GM23338 (cell line): ENCODE measurements at regions not wholly inside any gene's neighbourhood (a gene's known extent, or its start where the extent isn't known, plus 50 kb on each side); places are given as distances from the start of the nearest gene placed in this dataset.

Source experiments
- EZH2phosphoT487 ChIP-seq: fragments of 200-600 bp; sonication (generic); IDR thresholded peaks from one replicate; pipeline ENCODE4 v1.8.1; 2018; ENCODE audit warnings: antibody characterized with exemption; ENCODE audit not compliant: unreplicated experiment
- NANOG ChIP-seq: IDR thresholded peaks from 2 replicates; pipeline ENCODE4 v1.6.1; 2016; ENCODE audit warnings: antibody characterized with exemption, borderline replicate concordance
- ZNF331 ChIP-seq: fragments of 250-450 bp; sonication (Bioruptor Pico); IDR thresholded peaks from 2 replicates; pipeline ENCODE4 v1.5.0; 2020; ENCODE audit warnings: low read depth, mild to moderate bottlenecking, moderate library complexity
- TF ChIP-seq, protein P1 (sequence below): fragments of 250-450 bp; sonication (Bioruptor Pico); IDR thresholded peaks from 2 replicates; pipeline ENCODE4 v1.5.0; 2020; ENCODE audit warnings: mild to moderate bottlenecking, moderate library complexity
- TF ChIP-seq, protein P2 (sequence below): IDR thresholded peaks from one replicate; pipeline ENCODE4 v1.6.1; 2018; ENCODE audit warnings: antibody characterized with exemption; ENCODE audit not compliant: unreplicated experiment
- TF ChIP-seq, protein P3 (sequence below), 2 experiments: fragments of 200-600 bp in 1 of 2; sonication (generic) in 1 of 2; conservative IDR thresholded peaks; 2 replicates each; pipeline versions ENCODE4 v1.5.1 to v1.6.1; 2016 to 2017; ENCODE audit warnings: antibody characterized with exemption in 2 of 2, low read depth in 2 of 2, mild to moderate bottlenecking in 2 of 2, moderate library complexity in 1 of 2

DNA sequence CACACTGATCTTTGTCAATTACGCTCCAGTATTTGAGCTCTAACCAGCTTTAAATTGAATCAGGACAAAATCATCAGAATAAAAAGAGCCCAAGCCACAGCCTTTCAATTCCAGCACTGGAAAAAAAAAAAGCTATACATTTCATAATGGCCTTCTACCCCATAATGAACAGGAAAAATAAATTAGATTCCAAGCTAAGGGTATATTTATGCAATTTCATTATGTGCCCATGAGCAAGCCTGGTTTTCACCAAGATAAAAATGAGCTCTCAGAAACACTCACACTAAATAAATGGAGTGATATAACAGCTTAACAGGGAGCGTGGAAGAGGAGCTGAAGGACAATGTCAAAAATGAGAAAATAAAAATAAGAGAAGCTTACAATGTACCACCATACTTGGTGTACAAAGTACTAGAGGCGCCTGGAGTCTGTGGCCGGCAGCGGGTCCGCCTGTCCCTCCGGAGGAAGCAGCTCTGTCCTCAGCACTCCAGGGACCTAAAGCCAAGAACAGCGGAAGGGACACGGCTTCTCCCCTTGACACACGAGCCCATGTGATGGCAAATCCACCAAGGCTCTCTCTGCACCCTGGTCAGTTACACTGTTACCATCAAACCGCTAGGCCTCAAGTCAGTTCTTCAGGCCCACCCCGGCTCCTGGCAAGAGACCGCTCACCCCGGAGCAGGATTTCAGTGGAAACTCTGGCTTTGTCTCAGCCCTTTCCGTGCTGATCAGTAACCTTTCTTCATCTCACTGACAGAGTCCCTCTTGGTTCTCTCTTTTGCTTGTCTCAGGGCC is 69.6 kb downstream of the RBFOX3 start (continued):
- TF ChIP-seq, protein P1, sequence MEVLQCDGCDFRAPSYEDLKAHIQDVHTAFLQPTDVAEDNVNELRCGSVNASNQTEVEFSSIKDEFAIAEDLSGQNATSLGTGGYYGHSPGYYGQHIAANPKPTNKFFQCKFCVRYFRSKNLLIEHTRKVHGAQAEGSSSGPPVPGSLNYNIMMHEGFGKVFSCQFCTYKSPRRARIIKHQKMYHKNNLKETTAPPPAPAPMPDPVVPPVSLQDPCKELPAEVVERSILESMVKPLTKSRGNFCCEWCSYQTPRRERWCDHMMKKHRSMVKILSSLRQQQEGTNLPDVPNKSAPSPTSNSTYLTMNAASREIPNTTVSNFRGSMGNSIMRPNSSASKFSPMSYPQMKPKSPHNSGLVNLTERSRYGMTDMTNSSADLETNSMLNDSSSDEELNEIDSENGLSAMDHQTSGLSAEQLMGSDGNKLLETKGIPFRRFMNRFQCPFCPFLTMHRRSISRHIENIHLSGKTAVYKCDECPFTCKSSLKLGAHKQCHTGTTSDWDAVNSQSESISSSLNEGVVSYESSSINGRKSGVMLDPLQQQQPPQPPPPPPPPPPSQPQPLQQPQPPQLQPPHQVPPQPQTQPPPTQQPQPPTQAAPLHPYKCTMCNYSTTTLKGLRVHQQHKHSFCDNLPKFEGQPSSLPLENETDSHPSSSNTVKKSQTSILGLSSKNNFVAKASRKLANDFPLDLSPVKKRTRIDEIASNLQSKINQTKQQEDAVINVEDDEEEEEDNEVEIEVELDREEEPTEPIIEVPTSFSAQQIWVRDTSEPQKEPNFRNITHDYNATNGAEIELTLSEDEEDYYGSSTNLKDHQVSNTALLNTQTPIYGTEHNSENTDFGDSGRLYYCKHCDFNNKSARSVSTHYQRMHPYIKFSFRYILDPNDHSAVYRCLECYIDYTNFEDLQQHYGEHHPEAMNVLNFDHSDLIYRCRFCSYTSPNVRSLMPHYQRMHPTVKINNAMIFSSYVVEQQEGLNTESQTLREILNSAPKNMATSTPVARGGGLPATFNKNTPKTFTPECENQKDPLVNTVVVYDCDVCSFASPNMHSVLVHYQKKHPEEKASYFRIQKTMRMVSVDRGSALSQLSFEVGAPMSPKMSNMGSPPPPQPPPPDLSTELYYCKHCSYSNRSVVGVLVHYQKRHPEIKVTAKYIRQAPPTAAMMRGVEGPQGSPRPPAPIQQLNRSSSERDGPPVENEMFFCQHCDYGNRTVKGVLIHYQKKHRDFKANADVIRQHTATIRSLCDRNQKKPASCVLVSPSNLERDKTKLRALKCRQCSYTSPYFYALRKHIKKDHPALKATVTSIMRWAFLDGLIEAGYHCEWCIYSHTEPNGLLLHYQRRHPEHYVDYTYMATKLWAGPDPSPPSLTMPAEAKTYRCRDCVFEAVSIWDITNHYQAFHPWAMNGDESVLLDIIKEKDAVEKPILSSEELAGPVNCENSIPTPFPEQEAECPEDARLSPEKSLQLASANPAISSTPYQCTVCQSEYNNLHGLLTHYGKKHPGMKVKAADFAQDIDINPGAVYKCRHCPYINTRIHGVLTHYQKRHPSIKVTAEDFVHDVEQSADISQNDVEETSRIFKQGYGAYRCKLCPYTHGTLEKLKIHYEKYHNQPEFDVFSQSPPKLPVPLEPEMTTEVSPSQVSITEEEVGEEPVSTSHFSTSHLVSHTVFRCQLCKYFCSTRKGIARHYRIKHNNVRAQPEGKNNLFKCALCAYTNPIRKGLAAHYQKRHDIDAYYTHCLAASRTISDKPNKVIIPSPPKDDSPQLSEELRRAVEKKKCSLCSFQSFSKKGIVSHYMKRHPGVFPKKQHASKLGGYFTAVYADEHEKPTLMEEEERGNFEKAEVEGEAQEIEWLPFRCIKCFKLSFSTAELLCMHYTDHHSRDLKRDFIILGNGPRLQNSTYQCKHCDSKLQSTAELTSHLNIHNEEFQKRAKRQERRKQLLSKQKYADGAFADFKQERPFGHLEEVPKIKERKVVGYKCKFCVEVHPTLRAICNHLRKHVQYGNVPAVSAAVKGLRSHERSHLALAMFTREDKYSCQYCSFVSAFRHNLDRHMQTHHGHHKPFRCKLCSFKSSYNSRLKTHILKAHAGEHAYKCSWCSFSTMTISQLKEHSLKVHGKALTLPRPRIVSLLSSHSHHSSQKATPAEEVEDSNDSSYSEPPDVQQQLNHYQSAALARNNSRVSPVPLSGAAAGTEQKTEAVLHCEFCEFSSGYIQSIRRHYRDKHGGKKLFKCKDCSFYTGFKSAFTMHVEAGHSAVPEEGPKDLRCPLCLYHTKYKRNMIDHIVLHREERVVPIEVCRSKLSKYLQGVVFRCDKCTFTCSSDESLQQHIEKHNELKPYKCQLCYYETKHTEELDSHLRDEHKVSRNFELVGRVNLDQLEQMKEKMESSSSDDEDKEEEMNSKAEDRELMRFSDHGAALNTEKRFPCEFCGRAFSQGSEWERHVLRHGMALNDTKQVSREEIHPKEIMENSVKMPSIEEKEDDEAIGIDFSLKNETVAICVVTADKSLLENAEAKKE (CRISPR knock-in tag), result no peak
- no peak for TF ChIP-seq EZH2phosphoT487
- TF ChIP-seq, protein P2, sequence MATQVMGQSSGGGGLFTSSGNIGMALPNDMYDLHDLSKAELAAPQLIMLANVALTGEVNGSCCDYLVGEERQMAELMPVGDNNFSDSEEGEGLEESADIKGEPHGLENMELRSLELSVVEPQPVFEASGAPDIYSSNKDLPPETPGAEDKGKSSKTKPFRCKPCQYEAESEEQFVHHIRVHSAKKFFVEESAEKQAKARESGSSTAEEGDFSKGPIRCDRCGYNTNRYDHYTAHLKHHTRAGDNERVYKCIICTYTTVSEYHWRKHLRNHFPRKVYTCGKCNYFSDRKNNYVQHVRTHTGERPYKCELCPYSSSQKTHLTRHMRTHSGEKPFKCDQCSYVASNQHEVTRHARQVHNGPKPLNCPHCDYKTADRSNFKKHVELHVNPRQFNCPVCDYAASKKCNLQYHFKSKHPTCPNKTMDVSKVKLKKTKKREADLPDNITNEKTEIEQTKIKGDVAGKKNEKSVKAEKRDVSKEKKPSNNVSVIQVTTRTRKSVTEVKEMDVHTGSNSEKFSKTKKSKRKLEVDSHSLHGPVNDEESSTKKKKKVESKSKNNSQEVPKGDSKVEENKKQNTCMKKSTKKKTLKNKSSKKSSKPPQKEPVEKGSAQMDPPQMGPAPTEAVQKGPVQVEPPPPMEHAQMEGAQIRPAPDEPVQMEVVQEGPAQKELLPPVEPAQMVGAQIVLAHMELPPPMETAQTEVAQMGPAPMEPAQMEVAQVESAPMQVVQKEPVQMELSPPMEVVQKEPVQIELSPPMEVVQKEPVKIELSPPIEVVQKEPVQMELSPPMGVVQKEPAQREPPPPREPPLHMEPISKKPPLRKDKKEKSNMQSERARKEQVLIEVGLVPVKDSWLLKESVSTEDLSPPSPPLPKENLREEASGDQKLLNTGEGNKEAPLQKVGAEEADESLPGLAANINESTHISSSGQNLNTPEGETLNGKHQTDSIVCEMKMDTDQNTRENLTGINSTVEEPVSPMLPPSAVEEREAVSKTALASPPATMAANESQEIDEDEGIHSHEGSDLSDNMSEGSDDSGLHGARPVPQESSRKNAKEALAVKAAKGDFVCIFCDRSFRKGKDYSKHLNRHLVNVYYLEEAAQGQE, result no peak
- TF ChIP-seq, protein P3, sequence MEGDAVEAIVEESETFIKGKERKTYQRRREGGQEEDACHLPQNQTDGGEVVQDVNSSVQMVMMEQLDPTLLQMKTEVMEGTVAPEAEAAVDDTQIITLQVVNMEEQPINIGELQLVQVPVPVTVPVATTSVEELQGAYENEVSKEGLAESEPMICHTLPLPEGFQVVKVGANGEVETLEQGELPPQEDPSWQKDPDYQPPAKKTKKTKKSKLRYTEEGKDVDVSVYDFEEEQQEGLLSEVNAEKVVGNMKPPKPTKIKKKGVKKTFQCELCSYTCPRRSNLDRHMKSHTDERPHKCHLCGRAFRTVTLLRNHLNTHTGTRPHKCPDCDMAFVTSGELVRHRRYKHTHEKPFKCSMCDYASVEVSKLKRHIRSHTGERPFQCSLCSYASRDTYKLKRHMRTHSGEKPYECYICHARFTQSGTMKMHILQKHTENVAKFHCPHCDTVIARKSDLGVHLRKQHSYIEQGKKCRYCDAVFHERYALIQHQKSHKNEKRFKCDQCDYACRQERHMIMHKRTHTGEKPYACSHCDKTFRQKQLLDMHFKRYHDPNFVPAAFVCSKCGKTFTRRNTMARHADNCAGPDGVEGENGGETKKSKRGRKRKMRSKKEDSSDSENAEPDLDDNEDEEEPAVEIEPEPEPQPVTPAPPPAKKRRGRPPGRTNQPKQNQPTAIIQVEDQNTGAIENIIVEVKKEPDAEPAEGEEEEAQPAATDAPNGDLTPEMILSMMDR (conservative IDR thresholded peaks at IDR 0.05; ENCODE audit: low read depth in 2 of 2), result no peak
- no peak for TF ChIP-seq NANOG
- no peak for TF ChIP-seq ZNF331
